Activated CD4-positive, alpha-beta T cell treated with anti-CD3 and anti-CD28 coated beads for 1 hour (primary cell): ENCODE measurements at regions not wholly inside any gene's neighbourhood (a gene's known extent, or its start where the extent isn't known, plus 50 kb on each side); places are given as distances from the start of the nearest gene placed in this dataset.
"Not testable (repeated sequence)": the region's sequence is repeated elsewhere in the genome, so short reads cannot be mapped to it uniquely, and the experiment has no call there.

ENCODE experiments used
- DNase-seq: peaks from one replicate; pipeline ENCODE4 v3.0.0-alpha.2; 2020

DNA sequence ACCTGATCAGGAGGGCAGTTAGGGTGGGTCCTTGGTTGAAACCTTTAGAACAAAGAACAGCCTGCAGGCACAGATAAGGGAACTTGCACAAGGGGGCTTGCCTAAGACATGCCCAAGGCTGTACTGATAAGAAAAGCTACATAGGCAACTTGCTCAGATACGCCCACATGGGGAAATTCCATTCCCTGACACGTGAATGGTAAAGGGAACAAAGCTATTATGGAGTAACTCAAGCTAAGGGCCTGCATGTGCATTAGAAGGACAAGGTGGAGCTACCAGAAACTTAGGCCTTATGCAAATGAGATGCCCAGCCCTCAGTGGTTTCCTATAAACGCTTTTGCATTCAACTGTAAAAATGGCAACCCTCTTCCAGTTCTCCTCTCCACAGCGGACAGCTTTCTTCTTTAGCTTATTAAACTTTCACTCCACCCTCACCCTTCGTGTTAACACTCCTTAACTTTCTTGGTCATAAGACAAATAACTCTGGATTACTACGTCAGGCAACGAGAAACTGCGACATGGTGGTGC, 1192.1 kb upstream of the CELF2 start:
- no peak for DNase-seq

DNA sequence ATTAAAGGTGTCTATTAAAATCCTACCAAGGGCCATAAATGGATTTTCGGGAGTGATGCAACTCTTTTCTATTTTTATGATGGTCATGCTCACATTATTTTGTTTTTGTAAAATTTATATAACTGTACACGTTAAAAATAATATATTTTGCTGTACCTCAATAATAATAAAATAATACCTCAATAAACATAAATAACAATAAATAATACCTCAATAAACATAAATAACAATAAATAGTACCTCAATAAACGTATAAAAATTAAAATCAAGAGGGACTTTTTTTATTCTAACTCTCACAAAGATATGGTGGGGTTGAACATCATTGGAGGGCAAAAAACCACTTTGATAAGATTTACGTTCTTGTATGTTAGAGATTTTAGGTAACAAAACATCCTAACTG, 1189.6 kb upstream of the CELF2 start:
- no peak for DNase-seq

DNA sequence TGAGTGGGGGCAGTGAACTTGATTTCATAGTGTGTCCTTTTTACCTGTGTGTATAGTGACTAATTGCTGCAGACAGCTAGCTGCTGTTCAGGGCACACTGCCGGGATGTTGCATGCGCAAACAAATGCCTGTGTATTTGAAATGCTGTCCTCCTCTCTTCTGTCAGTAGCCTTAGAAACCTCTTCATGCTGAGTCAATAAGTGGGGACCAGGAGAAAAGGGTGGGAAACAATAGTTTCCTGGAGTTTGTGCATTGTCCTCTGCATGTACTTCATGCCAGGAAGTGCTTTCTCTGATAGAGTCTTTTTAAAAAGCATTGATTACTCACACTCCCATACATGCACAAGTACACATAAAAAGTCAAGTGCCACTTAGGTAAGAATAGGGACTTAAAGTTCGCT, 1183.7 kb upstream of the CELF2 start:
- no peak for DNase-seq

DNA sequence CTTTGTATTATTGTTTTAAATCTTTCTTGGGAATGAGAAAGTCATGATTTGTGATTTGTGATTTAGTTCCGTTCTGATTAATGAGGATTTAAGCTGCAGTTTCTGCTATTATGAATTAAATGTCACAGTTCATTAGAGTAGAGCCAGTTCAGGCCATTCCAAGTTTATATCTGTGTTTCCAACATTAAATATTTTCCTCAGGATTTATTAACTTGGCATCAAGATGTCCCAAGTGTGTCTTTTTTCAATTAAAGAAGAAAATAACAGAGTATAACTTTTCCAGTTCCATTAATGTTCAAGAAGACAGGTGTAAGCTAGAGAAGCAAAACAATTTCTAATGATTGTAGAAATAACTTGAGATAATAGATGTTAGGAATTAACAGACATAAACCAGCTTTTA, 1183.2 kb upstream of the CELF2 start:
- DNase-seq = no peak

DNA sequence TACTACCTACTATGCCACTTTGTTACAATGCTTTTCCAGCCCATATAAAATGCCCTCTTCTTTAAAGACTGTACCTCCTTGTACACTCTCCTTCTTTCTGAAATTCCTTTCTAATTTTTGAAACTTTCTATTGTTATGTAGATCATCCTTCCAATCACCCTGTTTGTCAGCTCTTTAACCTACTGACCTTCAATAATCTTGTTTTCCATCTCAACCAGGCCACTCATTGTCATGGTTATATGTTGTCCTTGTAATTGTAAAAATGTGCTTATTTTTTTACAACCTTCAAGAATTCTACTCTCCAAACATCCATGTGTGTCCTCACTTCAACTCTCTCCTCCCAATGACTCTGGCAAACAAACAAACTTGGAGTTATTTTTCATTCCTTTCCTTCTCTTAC, 1172.6 kb upstream of the CELF2 start:
- DNase-seq = no peak

DNA sequence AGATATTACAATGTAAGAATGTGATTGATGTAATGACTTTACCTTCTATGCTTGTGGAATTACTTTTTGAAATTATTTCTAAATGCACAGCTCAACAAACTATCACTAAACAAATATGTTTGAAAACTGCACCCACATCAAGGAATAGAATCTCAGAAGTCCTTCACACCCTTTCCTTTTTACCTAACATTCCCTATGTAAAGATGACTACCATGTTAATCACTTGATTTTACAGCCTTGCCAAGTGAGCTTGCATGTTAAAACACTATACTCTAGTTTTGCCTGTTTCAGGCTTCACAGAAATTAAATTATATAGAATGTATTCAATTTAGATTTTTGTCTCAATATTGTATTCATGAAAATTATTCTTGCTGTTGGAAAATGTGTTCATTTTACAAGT, 1169.4 kb upstream of the CELF2 start:
- DNase-seq = no peak

DNA sequence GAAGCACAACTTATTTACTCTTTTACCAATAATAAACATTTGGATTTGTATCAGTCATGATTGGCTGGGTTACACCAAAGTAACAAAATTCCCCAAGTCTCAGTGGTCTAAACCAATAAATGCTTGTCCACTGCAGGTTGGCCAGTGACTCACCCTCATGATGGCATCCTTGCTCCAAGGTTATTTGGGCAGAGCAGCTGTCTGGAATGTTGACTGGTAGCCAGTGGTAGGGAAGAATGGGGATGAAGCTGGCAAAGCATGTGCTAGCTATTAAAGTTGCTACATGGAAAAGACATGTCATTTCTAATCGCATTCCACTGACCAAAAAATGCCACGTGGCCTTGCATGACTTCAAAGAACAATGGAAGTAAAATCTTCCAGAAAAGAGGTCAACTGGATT, 1168.7 kb upstream of the CELF2 start:
- no peak for DNase-seq

DNA sequence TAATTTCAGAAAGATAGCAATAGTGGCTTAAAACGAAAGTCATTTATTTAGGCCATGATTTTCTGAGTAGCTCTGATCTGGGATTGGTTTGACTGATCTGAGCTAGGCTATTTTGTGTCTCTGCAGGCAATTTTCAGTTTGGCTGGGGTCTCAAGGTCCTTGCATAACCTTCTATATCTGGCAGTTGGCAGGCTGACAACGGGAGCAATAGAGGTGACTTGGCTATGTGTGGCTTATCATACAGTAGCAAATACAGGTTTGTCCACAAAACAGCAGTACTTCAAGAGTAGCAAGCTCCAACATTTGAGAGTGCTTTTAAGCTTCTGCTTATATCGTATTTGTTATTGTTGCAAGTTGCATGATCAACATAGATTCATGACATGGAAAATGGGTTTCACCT, 1167.3 kb upstream of the CELF2 start:
- no peak for DNase-seq

DNA sequence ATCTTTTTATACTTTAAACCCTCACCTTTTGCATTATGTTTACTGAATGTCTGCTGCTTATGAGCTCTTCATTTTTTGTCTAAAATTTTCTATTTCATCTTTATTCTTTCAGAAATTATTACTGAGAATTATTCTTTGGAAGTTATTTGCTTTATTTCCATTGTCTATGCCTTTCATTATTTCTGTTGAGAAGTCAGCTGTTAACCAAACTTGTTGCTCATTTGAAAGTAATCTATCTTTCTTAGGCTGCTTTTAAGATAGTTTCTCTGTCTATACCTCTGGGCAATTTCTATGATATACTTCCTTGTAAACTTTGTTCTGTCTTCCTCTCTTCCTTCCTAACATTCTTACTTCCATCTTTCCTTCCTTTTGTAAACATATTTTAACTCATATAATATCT, 1165.9 kb upstream of the CELF2 start:
- DNase-seq = no peak

DNA sequence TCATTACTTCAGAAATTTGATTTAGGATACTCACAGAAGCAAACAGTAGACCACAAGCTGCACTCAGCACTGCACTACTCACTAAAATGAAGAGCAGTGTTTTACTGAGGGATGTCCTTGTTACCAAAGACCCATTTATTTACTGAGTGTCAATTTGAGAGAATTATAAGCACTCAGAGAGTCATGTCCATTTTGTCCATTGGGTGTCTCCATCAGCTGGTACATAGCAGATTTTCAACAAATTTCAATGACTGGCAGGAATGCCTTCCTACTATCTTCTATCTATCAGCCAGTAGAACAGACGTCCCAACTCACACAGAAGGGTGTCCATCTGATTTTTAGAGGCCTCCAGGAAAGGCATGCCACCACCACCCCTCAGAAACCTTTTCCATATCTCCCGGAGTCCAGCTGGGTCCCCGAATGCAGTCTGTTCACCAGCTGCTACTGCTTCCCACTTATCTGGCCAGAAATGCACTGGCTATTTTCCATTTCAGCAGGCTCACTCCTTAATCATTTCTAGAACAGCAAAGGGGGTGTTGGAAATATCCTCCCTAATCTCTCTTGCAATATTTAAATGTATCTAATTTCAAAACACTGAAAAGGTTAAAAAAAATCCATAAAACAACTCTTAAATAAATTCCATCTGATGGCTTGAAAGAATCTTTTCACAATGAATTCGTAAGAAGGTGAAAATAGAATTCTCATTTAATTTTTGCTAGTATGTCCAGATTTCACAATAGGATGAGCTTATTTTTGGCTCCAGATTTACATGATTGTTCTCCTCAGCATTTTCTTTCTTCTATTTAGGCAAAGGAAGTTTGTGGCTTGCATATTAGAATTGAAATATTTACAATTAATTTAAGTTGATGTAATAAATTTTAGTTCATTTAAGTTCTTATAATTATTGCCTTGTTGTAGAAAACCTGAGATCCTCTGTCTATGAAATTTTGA, 1164.0 kb upstream of the CELF2 start:
- no peak for DNase-seq

DNA sequence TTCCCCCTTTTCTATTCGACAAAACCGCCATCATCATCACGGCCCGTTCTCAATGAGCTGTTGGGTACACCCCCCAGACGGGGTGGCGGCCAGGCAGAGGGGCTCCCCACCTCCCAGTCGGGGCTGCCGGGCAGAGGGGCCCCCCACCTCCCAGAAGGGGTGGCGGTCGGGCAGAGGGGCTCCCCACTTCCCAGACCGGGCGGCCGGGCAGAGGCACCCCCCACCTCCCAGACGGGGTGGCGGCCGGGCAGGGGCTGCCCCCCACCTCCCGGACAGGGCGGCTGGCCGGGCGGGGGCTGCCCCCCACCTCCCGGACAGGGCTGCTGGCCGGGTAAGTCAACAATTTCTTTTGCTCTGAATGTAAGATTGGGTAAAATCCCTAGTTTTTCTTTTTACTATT, 1162.2 kb upstream of the CELF2 start:
- not testable (repeated sequence) for DNase-seq

DNA sequence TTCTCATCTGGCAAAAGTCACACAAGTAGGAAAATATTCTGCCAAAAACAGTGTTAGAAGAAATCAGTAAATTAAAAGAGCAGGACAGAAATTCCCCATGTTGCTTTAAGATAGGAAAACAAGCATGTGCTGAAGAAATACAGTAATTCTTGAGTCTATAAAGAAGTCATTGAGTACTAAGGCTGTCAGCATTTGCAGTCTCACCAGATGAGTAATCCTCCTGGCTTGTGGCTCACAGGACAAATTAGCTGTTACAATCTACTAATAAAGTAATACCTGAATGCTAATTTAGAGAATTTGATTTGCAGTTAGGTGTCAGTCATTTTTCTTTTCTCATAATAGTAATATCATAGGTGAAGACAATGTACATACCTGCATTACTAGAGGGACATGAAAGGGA, 1158.9 kb upstream of the CELF2 start:
- DNase-seq = no peak

DNA sequence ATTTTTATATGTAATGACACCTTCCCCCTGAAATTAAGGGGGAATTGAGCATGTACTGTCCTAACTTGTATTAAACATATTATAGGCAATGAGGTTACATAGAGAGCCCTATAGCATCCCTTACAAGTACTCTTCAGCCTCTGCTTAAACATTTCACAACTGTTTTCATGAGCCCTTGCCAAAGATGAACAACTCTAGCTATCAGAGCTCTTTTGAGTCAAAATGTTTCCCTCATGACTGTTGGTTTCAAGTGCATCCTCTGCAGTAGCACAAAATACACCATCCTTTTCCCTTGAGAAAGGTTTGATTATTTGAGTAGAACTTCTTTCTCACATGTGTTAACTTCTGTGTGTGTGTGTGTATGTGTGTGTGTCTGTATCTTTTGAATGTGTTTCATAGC, 1157.6 kb upstream of the CELF2 start:
- no peak for DNase-seq

DNA sequence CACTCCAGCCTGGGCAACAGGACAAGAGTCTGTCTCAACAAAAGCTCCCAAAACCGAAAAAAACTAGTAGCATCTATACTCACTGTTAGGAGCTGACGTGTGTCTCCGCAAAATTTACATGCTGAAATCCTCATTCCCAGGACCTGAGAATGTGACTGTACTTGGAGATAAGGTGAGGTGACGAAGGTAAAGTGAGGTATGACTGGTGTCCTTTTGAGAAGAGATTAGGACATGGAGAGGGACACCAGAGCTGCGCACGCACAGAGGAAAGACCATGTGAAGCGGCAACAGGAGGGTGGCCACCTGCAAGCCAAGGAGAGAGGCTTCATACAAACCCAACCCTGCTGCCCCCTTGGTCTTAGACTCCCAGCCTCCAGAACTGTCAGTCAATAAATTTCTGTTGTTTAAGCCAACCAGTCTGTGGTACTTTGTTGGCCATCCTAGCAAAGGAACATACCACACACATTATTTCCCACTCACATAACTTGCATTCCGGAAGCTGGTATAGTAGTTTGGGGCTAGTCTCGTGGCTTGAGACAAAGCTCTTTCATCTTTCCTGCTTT, 1154.0 kb upstream of the CELF2 start:
- no peak for DNase-seq

DNA sequence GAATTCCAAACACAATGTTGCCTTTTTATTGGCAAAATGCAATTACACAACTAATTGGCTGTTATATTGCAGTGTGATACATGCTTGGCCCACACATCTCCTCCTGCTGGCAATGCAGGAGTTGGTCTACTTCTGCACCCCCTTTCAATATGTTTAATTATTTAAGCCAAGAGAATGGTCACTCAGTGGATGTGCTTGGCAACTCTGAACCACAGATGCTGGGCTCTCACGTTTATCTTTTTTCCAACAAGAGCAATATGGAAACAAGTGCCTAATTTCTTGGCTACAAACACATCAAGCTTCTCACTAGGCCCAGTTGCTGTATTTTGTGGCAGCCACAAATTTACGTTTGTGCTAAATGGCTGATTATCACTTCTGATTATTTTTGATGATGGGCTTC, 1149.2 kb upstream of the CELF2 start:
- DNase-seq = no peak

DNA sequence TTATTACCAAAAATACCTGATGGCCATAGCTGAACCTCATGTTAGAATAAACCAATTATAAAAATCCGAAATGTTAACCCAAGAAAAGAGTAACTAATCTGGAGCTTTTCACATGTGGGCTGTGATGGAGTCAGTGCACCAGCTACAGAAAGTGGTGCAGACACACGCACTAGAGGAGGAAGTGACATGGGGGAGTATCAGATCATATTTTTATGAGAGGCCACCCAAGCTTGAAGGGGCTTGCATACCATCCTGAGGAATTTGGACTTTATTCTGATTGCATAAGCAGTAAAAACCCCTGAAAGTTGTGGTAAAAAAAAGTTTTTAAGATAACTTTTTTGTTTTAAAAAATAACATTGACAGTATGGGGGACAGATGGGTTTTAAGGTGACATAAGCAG, 1148.5 kb upstream of the CELF2 start:
- no peak for DNase-seq

DNA sequence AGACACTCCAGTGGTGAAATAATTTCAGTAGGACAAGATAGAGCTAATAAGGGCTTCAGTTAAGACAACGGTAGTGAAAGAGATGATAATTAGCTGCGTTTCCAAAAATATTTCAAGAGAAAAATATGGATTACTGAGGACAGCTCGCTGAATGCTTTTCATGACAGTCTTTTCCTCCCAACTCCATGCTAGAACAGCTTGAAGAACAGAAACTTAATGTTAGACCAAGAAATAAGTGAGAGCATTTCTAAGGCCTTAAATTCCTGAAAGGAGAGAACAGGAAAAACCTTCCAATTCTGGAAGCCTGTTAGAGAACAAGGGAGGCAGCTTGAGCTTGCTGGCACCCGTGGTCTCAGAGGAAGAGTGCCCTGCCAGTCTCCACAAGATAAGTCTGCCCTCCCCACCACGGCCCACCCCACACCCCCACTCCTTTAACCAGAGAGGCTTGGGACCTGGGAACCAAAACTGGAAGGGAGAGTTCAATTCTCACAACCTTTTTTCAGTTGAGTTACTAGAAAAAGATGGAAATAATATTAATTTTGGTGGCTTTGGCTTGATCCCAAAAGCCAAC, 1148.0 kb upstream of the CELF2 start:
- DNase-seq = no peak

DNA sequence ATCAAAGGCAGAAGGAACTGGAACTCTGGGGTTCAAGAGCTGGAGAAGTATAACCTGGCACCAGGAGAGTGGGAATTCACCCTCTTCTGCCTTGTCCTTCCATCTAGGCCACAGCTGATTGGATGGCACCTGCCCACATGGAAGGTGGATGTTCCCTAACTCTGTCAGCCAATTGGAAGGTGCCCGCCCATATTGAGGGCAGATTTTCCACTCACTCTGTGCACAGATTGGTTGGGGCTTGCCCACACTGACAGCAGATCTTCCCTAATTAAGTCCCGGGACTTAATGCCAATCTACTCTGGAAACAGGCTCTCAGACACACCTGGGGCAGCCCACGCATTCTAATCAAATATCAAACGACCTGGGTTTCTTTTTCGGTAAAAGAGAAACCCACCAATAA, 1142.3 kb upstream of the CELF2 start:
- no peak for DNase-seq

DNA sequence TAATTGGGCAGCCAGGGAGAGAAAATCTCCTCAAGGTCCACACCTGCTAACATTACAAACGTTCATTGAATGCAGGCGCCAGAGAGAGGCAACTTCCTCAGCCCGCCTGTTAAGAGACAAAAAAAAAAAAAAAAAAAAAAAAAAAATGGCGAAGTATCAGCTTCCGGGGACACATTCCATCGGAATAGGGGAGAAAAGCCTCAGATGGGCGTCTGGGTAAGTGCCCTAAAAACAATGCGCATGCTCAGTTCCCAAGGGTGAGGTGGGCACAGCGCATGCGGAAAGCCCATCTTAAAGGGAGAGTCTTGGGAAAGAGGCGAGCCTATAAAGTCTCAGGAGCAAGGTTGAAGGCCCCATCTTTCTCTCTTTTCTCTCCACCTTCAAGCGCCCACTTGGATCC, 1139.7 kb upstream of the CELF2 start:
- DNase-seq = no peak

DNA sequence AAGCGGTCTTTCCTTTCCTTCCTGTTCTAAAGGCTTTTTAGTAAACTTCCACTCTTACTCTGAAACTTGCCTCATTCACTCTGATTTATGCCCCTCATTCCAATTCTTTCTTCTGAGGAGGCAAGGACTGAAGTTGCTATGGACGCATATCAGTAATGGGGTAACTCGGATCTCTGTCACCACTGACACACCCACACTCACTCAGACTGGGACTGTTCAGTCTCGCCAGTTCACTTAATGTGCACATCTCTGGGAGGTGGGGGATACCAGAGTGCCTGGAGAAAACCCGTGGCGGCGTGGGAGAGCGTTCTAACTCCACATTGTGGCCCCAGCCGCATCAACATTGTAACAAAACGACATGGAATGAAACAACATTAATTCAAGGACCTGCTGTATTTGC, 1139.3 kb upstream of the CELF2 start:
- DNase-seq = no peak

DNA sequence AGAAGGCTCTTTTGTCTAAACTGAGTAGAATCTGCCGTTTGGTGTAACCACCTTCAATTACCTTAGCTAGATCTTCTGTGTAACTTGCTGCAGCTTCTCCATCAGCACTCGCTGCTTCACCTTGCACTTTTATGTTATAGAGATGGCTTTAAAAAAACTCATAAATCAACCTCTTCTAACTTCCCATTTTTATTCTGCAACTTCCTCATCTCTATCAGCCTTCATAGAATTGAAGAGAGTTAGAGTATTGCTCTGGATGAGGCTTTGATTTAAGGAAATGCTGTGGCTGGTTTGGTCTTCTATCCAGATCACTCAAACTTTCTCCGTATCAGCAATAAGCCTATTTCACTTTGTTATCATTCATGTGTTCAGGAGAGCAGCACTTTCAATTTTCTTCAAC, 1131.9 kb upstream of the CELF2 start:
- no peak for DNase-seq

DNA sequence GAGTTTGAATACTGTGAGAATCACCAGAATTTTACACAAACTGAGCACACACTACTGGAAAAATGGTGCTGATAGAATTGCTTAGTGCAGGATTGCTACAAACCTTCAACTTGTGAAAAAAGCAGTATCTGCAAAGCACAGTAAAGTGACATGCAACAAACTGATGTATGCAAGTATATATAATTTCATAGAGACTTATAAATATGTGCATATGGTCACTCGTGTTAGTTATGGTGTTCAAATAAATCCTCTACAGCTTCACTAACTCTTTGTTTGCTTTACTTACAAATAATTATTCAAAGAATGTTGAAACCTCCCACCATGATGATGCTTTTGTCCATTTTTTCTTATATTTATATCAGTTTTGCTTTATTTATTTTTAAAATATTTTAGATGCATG, 1130.9 kb upstream of the CELF2 start:
- DNase-seq = no peak

DNA sequence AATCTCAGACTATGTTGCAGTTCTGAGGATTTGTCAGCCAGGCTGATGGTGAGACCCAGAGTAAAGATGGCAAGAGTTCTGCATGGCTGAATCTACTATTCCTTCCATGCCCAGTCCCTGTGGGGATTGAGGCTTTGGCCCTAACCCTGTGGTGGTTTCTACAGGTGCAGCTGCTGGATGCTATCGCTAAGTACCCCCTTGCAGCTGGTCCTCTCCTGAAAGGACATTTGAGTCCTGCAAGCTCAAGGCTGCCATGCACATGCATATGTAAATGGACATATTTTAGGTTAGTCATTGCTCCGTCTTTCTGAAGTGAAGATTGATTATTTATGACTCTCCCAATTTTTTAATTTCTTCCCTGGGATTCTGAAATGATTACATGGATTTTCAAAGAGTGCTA, 1122.2 kb upstream of the CELF2 start:
- DNase-seq = no peak

DNA sequence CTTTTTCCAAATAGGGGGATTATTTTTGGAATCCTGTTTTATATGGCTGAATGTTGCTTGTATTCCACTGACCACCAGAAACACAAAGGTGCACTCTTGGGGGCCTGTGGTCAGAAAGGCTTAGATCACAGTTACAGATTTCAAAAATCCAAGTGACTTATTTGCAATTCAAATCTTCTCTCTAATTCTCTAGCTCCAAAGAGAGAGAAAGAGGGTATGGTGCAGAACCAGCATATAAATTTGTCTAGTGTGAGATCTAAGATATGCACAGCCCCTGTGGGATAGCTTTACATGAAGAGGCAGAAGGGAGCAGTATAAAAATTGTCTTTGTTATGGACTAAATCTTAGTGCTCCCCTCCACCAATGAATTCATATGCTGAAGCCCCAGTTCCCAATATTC, 1121.7 kb upstream of the CELF2 start:
- DNase-seq = no peak
